ENCODE measurements at regions not wholly inside any gene's neighbourhood (a gene's known extent, or its start where the extent isn't known, plus 50 kb on each side); places are given as distances from the start of the nearest gene placed in this dataset.

- no peak for TF ChIP-seq HNF4A (conservative IDR thresholded peaks at IDR 0.05)
- no peak for TF ChIP-seq CTCF (IDR thresholded peaks at IDR 0.05; ENCODE audit: low read depth, low read length, missing input control)
- TF ChIP-seq RXRA (IDR thresholded peaks at IDR 0.05), result no peak
- no peak for TF ChIP-seq EGR1 (IDR thresholded peaks at IDR 0.05; ENCODE audit: low read depth in 2 of 2)
These were observed 72.4 kb upstream of the HAAO start (continued) for GRCh38 chr2:42864641-42865280.

GRCh38 chr2:42864222-42864621 lies 71.8 kb upstream of the HAAO start:
- no peak for DNase-seq (ENCODE audit: low spot score)
- peaks cover 0 to 4% (median 2%) of the 10 kb centered on the region in 4 donors for H3K9me3 ChIP-seq (ENCODE audit: control insufficient read depth in 4 of 4, low read length in 3 of 4)
- no peak overlapping the region for H3K9ac ChIP-seq (ENCODE audit: low read depth in 1 of 2, low read length in 2 of 2)
- H3K36me3 ChIP-seq (ENCODE audit: control insufficient read depth in 4 of 4, insufficient read depth in 3 of 4, low read depth in 1 of 4, low read length in 3 of 4), result no peaks in the 10 kb centered on the region
- H3K4me1 ChIP-seq (ENCODE audit: control insufficient read depth in 4 of 4, insufficient read depth in 4 of 4, low read length in 3 of 4), result peaks cover 0 to 3% (median 0%) of the 10 kb centered on the region in 4 donors
- WGBS, result 92% methylated on average over 6 of the region's 6 CpGs
- no peak overlapping the region for H3K27ac ChIP-seq (ENCODE audit: low read depth in 1 of 2, low read length in 2 of 2)
- H3K27me3 ChIP-seq (ENCODE audit: control insufficient read depth in 4 of 4, insufficient read depth in 4 of 4, low read length in 3 of 4), result no peaks in the 10 kb centered on the region
- TF ChIP-seq JUND (IDR thresholded peaks at IDR 0.05) (no peak), SP1 (IDR thresholded peaks at IDR 0.05) (no peak), RXRA (IDR thresholded peaks at IDR 0.05) (no peak), ZBTB33 (IDR thresholded peaks at IDR 0.05) (no peak), ATF3 (IDR thresholded peaks at IDR 0.05) (no peak), FOXA1 (IDR thresholded peaks at IDR 0.05) (no peak), TAF1 (conservative IDR thresholded peaks at IDR 0.05) (no peak), CTCF (IDR thresholded peaks at IDR 0.05; ENCODE audit: low read depth, low read length, missing input control) (no peak), FOXA2 (IDR thresholded peaks at IDR 0.05) (no peak), MAX (IDR thresholded peaks at IDR 0.05) (no peak), NR2F2 (IDR thresholded peaks at IDR 0.05) (no peak), REST (IDR thresholded peaks at IDR 0.05) (no peak), RAD21 (IDR thresholded peaks at IDR 0.05) (no peak), HNF4A (conservative IDR thresholded peaks at IDR 0.05) (no peak), EGR1 (IDR thresholded peaks at IDR 0.05; ENCODE audit: low read depth in 2 of 2) (no peak), GABPA (IDR thresholded peaks at IDR 0.05 in 1 of 2, conservative IDR thresholded peaks at IDR 0.05 in 1 of 2) (no peak)
- no peak overlapping the region for H3K4me3 ChIP-seq (ENCODE audit: low read depth in 1 of 3, low read length in 3 of 3)

Measured in liver (tissue), 8 donors.